ENCODE measurements at regions not wholly inside any gene's neighbourhood (a gene's known extent, or its start where the extent isn't known, plus 50 kb on each side); places are given as distances from the start of the nearest gene placed in this dataset.

DNA sequence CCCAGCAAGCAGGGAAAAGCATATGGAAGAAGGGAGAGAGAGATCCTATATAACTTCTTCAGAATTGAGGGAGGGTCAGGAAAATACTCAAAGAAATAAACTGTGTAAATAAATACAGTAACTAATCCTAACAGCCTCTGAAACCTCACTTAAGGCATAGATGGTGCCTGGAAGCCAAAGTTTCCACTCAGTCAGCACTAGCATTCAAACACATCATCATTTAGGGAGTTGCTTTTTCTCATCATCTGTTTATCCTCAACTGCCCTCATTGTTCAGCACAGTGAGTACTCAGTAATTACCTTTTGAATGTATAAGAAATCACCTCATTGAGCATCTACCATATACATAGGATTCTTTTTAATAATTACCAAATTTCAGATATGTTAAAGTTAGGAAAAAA is 262.9 kb downstream of the C1D start:
- H3K79me2 ChIP-seq (ENCODE audit: insufficient read depth, low read length): no peaks in the 10 kb centered on the region
- no peak overlapping the region for H3K27ac ChIP-seq (ENCODE audit: low read depth, low read length)
- no peaks in the 10 kb centered on the region for H3K9me3 ChIP-seq (ENCODE audit: control insufficient read depth in 1 of 2, insufficient read depth in 1 of 2, low read depth in 1 of 2, low read length in 2 of 2)
- RAD21 ChIA-PET (ENCODE audit: low non-redundant PET in 1 of 2, low total read pairs in 2 of 2, uncharacterized antibody in 2 of 2, unreplicated experiment in 2 of 2): no interaction called here
- intact Hi-C loops (cut with micrococcal nuclease): no loop called here
- H2AFZ ChIP-seq (ENCODE audit: low read depth, low read length, poor library complexity, severe bottlenecking): no peak overlapping the region
- no peaks in the 10 kb centered on the region for H3K36me3 ChIP-seq (ENCODE audit: control insufficient read depth in 1 of 2, insufficient read depth in 2 of 2, low read length in 2 of 2)
- no TSS peak for BruUV-seq (replicated peaks)
- no peaks in the 10 kb centered on the region for H3K9me2 ChIP-seq (ENCODE audit: insufficient read depth)
- no peak overlapping the region for H3K4me2 ChIP-seq (ENCODE audit: low read length)
- ATAC-seq: no peak
- TF ChIP-seq TCF7L2 (IDR thresholded peaks at IDR 0.05; ENCODE audit: borderline replicate concordance, extremely low read depth, insufficient read depth, insufficient read length) (no peak), ZNF274 (IDR thresholded peaks at IDR 0.05; ENCODE audit: low read depth, low read length) (no peak), YY1 (IDR thresholded peaks at IDR 0.05; ENCODE audit: extremely low read depth, insufficient replicate concordance, low read depth, low read length) (no peak), SP1 (IDR thresholded peaks at IDR 0.05; ENCODE audit: low read depth) (no peak), EZH2 (IDR thresholded peaks at IDR 0.05) (no peak), JUND (IDR thresholded peaks at IDR 0.05) (no peak), SIN3A (IDR thresholded peaks at IDR 0.05; ENCODE audit: low read depth) (no peak), ZFX (IDR thresholded peaks at IDR 0.05) (no peak)
- TF ChIP-seq, protein P1, sequence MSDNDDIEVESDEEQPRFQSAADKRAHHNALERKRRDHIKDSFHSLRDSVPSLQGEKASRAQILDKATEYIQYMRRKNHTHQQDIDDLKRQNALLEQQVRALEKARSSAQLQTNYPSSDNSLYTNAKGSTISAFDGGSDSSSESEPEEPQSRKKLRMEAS (IDR thresholded peaks at IDR 0.05): no peak
- TF ChIP-seq, protein P2, sequence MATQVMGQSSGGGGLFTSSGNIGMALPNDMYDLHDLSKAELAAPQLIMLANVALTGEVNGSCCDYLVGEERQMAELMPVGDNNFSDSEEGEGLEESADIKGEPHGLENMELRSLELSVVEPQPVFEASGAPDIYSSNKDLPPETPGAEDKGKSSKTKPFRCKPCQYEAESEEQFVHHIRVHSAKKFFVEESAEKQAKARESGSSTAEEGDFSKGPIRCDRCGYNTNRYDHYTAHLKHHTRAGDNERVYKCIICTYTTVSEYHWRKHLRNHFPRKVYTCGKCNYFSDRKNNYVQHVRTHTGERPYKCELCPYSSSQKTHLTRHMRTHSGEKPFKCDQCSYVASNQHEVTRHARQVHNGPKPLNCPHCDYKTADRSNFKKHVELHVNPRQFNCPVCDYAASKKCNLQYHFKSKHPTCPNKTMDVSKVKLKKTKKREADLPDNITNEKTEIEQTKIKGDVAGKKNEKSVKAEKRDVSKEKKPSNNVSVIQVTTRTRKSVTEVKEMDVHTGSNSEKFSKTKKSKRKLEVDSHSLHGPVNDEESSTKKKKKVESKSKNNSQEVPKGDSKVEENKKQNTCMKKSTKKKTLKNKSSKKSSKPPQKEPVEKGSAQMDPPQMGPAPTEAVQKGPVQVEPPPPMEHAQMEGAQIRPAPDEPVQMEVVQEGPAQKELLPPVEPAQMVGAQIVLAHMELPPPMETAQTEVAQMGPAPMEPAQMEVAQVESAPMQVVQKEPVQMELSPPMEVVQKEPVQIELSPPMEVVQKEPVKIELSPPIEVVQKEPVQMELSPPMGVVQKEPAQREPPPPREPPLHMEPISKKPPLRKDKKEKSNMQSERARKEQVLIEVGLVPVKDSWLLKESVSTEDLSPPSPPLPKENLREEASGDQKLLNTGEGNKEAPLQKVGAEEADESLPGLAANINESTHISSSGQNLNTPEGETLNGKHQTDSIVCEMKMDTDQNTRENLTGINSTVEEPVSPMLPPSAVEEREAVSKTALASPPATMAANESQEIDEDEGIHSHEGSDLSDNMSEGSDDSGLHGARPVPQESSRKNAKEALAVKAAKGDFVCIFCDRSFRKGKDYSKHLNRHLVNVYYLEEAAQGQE (IDR thresholded peaks at IDR 0.05; ENCODE audit: low read depth): no peak
- TF ChIP-seq, protein P3, sequence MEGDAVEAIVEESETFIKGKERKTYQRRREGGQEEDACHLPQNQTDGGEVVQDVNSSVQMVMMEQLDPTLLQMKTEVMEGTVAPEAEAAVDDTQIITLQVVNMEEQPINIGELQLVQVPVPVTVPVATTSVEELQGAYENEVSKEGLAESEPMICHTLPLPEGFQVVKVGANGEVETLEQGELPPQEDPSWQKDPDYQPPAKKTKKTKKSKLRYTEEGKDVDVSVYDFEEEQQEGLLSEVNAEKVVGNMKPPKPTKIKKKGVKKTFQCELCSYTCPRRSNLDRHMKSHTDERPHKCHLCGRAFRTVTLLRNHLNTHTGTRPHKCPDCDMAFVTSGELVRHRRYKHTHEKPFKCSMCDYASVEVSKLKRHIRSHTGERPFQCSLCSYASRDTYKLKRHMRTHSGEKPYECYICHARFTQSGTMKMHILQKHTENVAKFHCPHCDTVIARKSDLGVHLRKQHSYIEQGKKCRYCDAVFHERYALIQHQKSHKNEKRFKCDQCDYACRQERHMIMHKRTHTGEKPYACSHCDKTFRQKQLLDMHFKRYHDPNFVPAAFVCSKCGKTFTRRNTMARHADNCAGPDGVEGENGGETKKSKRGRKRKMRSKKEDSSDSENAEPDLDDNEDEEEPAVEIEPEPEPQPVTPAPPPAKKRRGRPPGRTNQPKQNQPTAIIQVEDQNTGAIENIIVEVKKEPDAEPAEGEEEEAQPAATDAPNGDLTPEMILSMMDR (IDR thresholded peaks at IDR 0.05 in 2 of 3, conservative IDR thresholded peaks at IDR 0.05 in 1 of 3; ENCODE audit: borderline replicate concordance in 1 of 3, insufficient read depth in 1 of 3, low read depth in 2 of 3, low read length in 2 of 3): no peak
- TF ChIP-seq, protein P4, sequence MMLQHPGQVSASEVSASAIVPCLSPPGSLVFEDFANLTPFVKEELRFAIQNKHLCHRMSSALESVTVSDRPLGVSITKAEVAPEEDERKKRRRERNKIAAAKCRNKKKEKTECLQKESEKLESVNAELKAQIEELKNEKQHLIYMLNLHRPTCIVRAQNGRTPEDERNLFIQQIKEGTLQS (IDR thresholded peaks at IDR 0.05): no peak
- TF ChIP-seq, protein P5, sequence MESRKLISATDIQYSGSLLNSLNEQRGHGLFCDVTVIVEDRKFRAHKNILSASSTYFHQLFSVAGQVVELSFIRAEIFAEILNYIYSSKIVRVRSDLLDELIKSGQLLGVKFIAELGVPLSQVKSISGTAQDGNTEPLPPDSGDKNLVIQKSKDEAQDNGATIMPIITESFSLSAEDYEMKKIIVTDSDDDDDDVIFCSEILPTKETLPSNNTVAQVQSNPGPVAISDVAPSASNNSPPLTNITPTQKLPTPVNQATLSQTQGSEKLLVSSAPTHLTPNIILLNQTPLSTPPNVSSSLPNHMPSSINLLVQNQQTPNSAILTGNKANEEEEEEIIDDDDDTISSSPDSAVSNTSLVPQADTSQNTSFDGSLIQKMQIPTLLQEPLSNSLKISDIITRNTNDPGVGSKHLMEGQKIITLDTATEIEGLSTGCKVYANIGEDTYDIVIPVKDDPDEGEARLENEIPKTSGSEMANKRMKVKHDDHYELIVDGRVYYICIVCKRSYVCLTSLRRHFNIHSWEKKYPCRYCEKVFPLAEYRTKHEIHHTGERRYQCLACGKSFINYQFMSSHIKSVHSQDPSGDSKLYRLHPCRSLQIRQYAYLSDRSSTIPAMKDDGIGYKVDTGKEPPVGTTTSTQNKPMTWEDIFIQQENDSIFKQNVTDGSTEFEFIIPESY (IDR thresholded peaks at IDR 0.05; ENCODE audit: extremely low read depth, insufficient replicate concordance, low read length): no peak
- peaks cover 30% of the 10 kb centered on the region for H3K27me3 ChIP-seq (ENCODE audit: insufficient read depth, low read length)
- DNase-seq (ENCODE audit: low read depth, low spot score): no peak
- no peaks in the 10 kb centered on the region for H3K4me1 ChIP-seq (ENCODE audit: control insufficient read depth in 1 of 2, insufficient read depth in 2 of 2, low read length in 2 of 2)
- CTCF ChIA-PET: no interaction called here
- no peak overlapping the region for H3K4me3 ChIP-seq (replicated peaks in 1 of 2; ENCODE audit: low read depth in 1 of 2, low read length in 2 of 2)
- POLR2A ChIA-PET: no interaction called here
- H4K20me1 ChIP-seq (ENCODE audit: insufficient read depth): no peaks in the 10 kb centered on the region
- H3K9ac ChIP-seq (ENCODE audit: low read length): no peak overlapping the region

Measured in HCT116 (cell line).